ENCODE measurements at regions not wholly inside any gene's neighbourhood (a gene's known extent, or its start where the extent isn't known, plus 50 kb on each side); places are given as distances from the start of the nearest gene placed in this dataset.

DNA sequence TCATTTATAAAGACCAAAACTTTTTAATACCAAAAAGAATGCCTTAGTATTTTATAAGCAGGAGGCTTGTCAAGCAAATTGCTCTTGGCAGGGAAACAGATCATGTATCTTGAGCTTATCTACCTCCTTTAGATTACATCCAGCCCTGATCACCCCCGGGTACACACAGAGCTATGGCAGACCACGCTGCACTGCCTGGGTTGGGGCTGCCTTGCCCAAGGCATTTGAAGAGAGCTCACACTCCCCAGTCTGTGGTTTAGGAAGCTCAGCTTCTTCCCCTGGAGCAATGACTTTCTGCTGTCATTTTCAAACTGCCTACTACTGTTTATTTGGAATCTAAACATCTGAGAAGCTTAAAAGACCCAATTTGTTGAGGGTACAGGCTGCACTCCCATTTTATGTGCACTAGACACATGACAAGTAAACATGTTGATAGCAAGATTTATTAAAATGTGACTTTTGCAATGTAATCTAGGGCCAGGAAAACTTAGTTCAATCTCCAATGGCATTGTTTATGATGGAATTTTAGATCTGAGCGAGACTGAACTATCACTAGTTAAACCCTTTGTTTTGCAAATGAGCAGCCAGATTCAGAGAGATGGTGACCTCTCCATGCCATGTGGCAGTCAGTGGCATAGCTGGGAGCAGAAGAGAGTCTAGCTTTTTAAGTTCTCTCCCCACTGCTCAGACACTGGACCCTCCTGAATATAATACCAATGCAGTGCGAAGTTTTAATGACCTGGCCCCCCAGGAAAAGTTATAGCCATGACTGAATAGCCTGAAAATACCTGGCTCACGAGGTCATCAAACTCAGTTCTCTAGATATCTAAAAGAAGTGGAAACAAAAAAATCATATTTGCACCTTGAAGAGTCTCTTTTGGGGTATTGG is 214.9 kb downstream of the HLX start:
- no peaks in the 10 kb centered on the region for H3K9me3 ChIP-seq (ENCODE audit: low read length)
- no peaks in the 10 kb centered on the region for H3K79me2 ChIP-seq (replicated peaks; ENCODE audit: insufficient read depth, low read length)
- no peaks in the 10 kb centered on the region for H4K20me1 ChIP-seq (ENCODE audit: insufficient read depth)
- no peak overlapping the region for H3K27ac ChIP-seq (ENCODE audit: low read length)
- no peaks in the 10 kb centered on the region for H3K36me3 ChIP-seq (ENCODE audit: insufficient read depth, low read length)
- no peak overlapping the region for H2AFZ ChIP-seq (ENCODE audit: low read depth, low read length)
- H3K4me3 ChIP-seq (ENCODE audit: low read length), result no peak overlapping the region
- no peak for TF ChIP-seq SMC3 (conservative IDR thresholded peaks at IDR 0.05; ENCODE audit: poor library complexity)
- TF ChIP-seq REST (IDR thresholded peaks at IDR 0.05; ENCODE audit: borderline replicate concordance), result no peak
- TF ChIP-seq TAF1 (IDR thresholded peaks at IDR 0.05; ENCODE audit: low read depth), result no peak
- no peak for TF ChIP-seq POLR2AphosphoS5 (IDR thresholded peaks at IDR 0.05)
- no peak for TF ChIP-seq EZH2 (IDR thresholded peaks at IDR 0.05; ENCODE audit: borderline replicate concordance, insufficient read depth, low read length, poor library complexity, severe bottlenecking)
- H3K9ac ChIP-seq (ENCODE audit: low read length), result no peak overlapping the region
- no peaks in the 10 kb centered on the region for H3K9me2 ChIP-seq (ENCODE audit: insufficient read depth, low read length)
- no peak overlapping the region for H3K4me2 ChIP-seq (ENCODE audit: low read length)
- H3K27me3 ChIP-seq (ENCODE audit: insufficient read depth, low read depth, low read length), result no peaks in the 10 kb centered on the region
- H3F3A ChIP-seq (ENCODE audit: insufficient read depth, low read length, poor library complexity, severe bottlenecking), result no peaks in the 10 kb centered on the region

- no peak overlapping the region for H3K4me3 ChIP-seq (ENCODE audit: low read length)
- no peaks in the 10 kb centered on the region for H3K36me3 ChIP-seq (ENCODE audit: insufficient read depth, low read length)
- H3K79me2 ChIP-seq (replicated peaks; ENCODE audit: insufficient read depth, low read length), result no peaks in the 10 kb centered on the region
- H3K4me2 ChIP-seq (ENCODE audit: low read length), result no peak overlapping the region
- no peaks in the 10 kb centered on the region for H3F3A ChIP-seq (ENCODE audit: insufficient read depth, low read length, poor library complexity, severe bottlenecking)
- H3K27me3 ChIP-seq (ENCODE audit: insufficient read depth, low read depth, low read length), result no peaks in the 10 kb centered on the region
- H3K27ac ChIP-seq (ENCODE audit: low read length), result no peak overlapping the region
- no peaks in the 10 kb centered on the region for H4K20me1 ChIP-seq (ENCODE audit: insufficient read depth)
- no peaks in the 10 kb centered on the region for H3K9me3 ChIP-seq (ENCODE audit: low read length)
- no peak overlapping the region for H2AFZ ChIP-seq (ENCODE audit: low read depth, low read length)
- H3K9ac ChIP-seq (ENCODE audit: low read length), result no peak overlapping the region
- no peaks in the 10 kb centered on the region for H3K9me2 ChIP-seq (ENCODE audit: insufficient read depth, low read length)
- TF ChIP-seq POLR2AphosphoS5 (IDR thresholded peaks at IDR 0.05) (no peak), MXI1 (conservative IDR thresholded peaks at IDR 0.05; ENCODE audit: poor library complexity, severe bottlenecking) (no peak), RAD21 (conservative IDR thresholded peaks at IDR 0.05) (no peak), EP300 (conservative IDR thresholded peaks at IDR 0.05; ENCODE audit: poor library complexity, severe bottlenecking) (no peak), REST (IDR thresholded peaks at IDR 0.05; ENCODE audit: borderline replicate concordance) (no peak), TAF1 (IDR thresholded peaks at IDR 0.05; ENCODE audit: low read depth) (no peak), EZH2 (IDR thresholded peaks at IDR 0.05; ENCODE audit: borderline replicate concordance, insufficient read depth, low read length, poor library complexity, severe bottlenecking) (no peak), SMC3 (conservative IDR thresholded peaks at IDR 0.05; ENCODE audit: poor library complexity) (no peak)
- TF ChIP-seq, protein P1, sequence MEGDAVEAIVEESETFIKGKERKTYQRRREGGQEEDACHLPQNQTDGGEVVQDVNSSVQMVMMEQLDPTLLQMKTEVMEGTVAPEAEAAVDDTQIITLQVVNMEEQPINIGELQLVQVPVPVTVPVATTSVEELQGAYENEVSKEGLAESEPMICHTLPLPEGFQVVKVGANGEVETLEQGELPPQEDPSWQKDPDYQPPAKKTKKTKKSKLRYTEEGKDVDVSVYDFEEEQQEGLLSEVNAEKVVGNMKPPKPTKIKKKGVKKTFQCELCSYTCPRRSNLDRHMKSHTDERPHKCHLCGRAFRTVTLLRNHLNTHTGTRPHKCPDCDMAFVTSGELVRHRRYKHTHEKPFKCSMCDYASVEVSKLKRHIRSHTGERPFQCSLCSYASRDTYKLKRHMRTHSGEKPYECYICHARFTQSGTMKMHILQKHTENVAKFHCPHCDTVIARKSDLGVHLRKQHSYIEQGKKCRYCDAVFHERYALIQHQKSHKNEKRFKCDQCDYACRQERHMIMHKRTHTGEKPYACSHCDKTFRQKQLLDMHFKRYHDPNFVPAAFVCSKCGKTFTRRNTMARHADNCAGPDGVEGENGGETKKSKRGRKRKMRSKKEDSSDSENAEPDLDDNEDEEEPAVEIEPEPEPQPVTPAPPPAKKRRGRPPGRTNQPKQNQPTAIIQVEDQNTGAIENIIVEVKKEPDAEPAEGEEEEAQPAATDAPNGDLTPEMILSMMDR (IDR thresholded peaks at IDR 0.05; ENCODE audit: poor library complexity, severe bottlenecking), result no peak
Observed at GRCh38 chr1:221097479-221098281, 218.4 kb downstream of the HLX start.
